ENCODE measurements at regions not wholly inside any gene's neighbourhood (a gene's known extent, or its start where the extent isn't known, plus 50 kb on each side); places are given as distances from the start of the nearest gene placed in this dataset.

DNA sequence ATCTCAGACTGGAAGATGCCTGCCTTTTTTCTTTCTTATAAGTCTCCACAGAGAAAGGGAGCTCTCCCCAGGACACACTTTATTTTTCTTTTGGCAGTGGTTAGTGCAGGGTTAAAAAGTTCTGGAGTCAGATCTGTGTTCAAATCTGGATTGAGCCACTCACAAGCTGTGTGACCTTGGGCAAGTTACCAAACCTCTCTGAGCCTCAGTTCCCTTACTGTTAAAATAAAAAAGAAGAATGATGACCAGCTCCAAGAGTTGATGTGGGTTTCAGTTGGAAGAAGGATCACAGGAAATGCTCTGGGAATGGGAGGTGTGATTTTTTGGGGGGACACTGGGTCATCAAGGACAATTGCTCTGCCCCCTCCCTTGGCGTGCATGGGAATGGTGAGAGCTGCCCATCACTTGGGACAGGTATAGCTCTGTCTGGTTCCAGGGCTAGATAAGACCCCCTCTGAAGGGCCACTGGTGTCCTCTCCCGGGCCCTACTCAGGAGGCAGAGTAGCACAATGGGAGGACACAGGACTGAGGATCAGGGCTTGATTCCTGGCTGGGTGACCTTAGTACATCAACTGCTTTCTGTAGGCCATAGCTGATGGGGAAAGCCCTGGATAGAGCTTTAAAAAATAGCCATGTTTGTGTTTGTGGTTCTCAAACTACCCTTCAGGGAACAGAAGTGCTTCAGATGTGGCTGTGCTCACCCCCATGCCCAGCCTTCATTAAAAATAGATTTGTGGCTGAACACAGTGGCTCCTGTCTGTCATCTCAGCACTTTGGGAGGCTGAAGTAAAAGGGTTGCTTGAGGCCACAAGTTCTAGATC is 228.3 kb downstream of the MIAT start:
- no peak for ATAC-seq
- TF ChIP-seq SNAI2 (CRISPR knock-in tag; IDR thresholded peaks at IDR 0.05): no peak
- TF ChIP-seq TOX (CRISPR knock-in tag; IDR thresholded peaks at IDR 0.05; ENCODE audit: borderline replicate concordance): no peak
- no peak for TF ChIP-seq OSR1 (CRISPR knock-in tag; IDR thresholded peaks at IDR 0.05)
- no peak for TF ChIP-seq TCF4 (CRISPR knock-in tag; IDR thresholded peaks at IDR 0.05; ENCODE audit: borderline replicate concordance)
- TF ChIP-seq, protein P1, sequence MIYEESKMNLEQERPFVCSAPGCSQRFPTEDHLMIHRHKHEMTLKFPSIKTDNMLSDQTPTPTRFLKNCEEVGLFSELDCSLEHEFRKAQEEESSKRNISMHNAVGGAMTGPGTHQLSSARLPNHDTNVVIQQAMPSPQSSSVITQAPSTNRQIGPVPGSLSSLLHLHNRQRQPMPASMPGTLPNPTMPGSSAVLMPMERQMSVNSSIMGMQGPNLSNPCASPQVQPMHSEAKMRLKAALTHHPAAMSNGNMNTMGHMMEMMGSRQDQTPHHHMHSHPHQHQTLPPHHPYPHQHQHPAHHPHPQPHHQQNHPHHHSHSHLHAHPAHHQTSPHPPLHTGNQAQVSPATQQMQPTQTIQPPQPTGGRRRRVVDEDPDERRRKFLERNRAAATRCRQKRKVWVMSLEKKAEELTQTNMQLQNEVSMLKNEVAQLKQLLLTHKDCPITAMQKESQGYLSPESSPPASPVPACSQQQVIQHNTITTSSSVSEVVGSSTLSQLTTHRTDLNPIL (CRISPR knock-in tag; IDR thresholded peaks at IDR 0.05; ENCODE audit: low read depth): no peak
- no peak for TF ChIP-seq ESRRG (CRISPR knock-in tag; IDR thresholded peaks at IDR 0.05)
- TF ChIP-seq CSDC2 (CRISPR knock-in tag; IDR thresholded peaks at IDR 0.05): no peak
- no peak for TF ChIP-seq ARNTL (CRISPR knock-in tag; IDR thresholded peaks at IDR 0.05; ENCODE audit: borderline replicate concordance, low read depth)
- TF ChIP-seq, protein P2, sequence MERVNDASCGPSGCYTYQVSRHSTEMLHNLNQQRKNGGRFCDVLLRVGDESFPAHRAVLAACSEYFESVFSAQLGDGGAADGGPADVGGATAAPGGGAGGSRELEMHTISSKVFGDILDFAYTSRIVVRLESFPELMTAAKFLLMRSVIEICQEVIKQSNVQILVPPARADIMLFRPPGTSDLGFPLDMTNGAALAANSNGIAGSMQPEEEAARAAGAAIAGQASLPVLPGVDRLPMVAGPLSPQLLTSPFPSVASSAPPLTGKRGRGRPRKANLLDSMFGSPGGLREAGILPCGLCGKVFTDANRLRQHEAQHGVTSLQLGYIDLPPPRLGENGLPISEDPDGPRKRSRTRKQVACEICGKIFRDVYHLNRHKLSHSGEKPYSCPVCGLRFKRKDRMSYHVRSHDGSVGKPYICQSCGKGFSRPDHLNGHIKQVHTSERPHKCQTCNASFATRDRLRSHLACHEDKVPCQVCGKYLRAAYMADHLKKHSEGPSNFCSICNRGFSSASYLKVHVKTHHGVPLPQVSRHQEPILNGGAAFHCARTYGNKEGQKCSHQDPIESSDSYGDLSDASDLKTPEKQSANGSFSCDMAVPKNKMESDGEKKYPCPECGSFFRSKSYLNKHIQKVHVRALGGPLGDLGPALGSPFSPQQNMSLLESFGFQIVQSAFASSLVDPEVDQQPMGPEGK (CRISPR knock-in tag; IDR thresholded peaks at IDR 0.05; ENCODE audit: borderline replicate concordance): no peak
- no peak for TF ChIP-seq ZNF565 (CRISPR knock-in tag; conservative IDR thresholded peaks at IDR 0.05; ENCODE audit: low read depth)
- TF ChIP-seq ZNF70 (CRISPR knock-in tag; IDR thresholded peaks at IDR 0.05): no peak
- TF ChIP-seq, protein P3, sequence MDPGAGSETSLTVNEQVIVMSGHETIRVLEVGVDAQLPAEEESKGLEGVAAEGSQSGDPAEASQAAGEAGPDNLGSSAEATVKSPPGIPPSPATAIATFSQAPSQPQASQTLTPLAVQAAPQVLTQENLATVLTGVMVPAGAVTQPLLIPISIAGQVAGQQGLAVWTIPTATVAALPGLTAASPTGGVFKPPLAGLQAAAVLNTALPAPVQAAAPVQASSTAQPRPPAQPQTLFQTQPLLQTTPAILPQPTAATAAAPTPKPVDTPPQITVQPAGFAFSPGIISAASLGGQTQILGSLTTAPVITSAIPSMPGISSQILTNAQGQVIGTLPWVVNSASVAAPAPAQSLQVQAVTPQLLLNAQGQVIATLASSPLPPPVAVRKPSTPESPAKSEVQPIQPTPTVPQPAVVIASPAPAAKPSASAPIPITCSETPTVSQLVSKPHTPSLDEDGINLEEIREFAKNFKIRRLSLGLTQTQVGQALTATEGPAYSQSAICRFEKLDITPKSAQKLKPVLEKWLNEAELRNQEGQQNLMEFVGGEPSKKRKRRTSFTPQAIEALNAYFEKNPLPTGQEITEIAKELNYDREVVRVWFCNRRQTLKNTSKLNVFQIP (CRISPR knock-in tag; IDR thresholded peaks at IDR 0.05; ENCODE audit: borderline replicate concordance, low read depth): no peak
- no peak for TF ChIP-seq ZFP3 (CRISPR knock-in tag; IDR thresholded peaks at IDR 0.05)
- TF ChIP-seq PPARA (CRISPR knock-in tag; IDR thresholded peaks at IDR 0.05; ENCODE audit: borderline replicate concordance): no peak
- TF ChIP-seq, protein P4, sequence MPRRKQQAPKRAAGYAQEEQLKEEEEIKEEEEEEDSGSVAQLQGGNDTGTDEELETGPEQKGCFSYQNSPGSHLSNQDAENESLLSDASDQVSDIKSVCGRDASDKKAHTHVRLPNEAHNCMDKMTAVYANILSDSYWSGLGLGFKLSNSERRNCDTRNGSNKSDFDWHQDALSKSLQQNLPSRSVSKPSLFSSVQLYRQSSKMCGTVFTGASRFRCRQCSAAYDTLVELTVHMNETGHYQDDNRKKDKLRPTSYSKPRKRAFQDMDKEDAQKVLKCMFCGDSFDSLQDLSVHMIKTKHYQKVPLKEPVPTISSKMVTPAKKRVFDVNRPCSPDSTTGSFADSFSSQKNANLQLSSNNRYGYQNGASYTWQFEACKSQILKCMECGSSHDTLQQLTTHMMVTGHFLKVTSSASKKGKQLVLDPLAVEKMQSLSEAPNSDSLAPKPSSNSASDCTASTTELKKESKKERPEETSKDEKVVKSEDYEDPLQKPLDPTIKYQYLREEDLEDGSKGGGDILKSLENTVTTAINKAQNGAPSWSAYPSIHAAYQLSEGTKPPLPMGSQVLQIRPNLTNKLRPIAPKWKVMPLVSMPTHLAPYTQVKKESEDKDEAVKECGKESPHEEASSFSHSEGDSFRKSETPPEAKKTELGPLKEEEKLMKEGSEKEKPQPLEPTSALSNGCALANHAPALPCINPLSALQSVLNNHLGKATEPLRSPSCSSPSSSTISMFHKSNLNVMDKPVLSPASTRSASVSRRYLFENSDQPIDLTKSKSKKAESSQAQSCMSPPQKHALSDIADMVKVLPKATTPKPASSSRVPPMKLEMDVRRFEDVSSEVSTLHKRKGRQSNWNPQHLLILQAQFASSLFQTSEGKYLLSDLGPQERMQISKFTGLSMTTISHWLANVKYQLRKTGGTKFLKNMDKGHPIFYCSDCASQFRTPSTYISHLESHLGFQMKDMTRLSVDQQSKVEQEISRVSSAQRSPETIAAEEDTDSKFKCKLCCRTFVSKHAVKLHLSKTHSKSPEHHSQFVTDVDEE (CRISPR knock-in tag; IDR thresholded peaks at IDR 0.05): no peak
- TF ChIP-seq ZNF8 (CRISPR knock-in tag; IDR thresholded peaks at IDR 0.05): no peak
- no peak for TF ChIP-seq ZFP30 (CRISPR knock-in tag; IDR thresholded peaks at IDR 0.05)
- TF ChIP-seq ISL1 (CRISPR knock-in tag; IDR thresholded peaks at IDR 0.05): no peak
- TF ChIP-seq BACH2 (CRISPR knock-in tag; IDR thresholded peaks at IDR 0.05; ENCODE audit: borderline replicate concordance): no peak
- TF ChIP-seq ZC3H10 (CRISPR knock-in tag; IDR thresholded peaks at IDR 0.05): no peak

DNA sequence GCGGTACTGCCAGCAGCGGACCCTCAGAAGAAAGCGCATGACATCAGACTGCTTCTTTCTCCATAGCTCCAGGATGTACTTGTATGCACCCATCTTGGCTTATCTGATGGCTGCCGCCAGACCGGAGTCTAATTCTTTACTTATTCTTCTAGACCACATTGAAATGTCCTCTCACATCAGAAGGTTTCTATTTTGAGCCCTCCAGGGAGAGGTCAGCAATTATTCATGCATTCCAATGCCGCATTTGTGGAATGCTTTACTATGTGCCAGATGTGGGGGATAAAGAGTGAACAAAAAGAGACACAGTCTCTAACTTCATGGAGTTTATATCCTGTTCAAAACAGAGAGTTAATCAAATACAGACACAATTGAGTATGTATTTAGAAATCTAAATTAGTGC is 230.1 kb downstream of the MIAT start:
- ATAC-seq: peak; percentile 90

More for the DNA sequence above, 230.1 kb downstream of the MIAT start:
- TF ChIP-seq, protein P1 (CRISPR knock-in tag; IDR thresholded peaks at IDR 0.05; ENCODE audit: low read depth): peak; percentile 65
- TF ChIP-seq SNAI2 (CRISPR knock-in tag; IDR thresholded peaks at IDR 0.05): 0 out of 2 replicates have a peak, but pooled peaks have one; percentile 11
- peak; percentile 70 for TF ChIP-seq ISL1 (CRISPR knock-in tag; IDR thresholded peaks at IDR 0.05)
- TF ChIP-seq ARNTL (CRISPR knock-in tag; IDR thresholded peaks at IDR 0.05; ENCODE audit: borderline replicate concordance, low read depth): no peak
